NCI-H1048 (cell line): ENCODE measurements at regions not wholly inside any gene's neighbourhood (a gene's known extent, or its start where the extent isn't known, plus 50 kb on each side); places are given as distances from the start of the nearest gene placed in this dataset.

Experiments
- DNase-seq: peaks from one replicate; lab custom pipeline; 2025; lab: John Stamatoyannopoulos, UW

DNA sequence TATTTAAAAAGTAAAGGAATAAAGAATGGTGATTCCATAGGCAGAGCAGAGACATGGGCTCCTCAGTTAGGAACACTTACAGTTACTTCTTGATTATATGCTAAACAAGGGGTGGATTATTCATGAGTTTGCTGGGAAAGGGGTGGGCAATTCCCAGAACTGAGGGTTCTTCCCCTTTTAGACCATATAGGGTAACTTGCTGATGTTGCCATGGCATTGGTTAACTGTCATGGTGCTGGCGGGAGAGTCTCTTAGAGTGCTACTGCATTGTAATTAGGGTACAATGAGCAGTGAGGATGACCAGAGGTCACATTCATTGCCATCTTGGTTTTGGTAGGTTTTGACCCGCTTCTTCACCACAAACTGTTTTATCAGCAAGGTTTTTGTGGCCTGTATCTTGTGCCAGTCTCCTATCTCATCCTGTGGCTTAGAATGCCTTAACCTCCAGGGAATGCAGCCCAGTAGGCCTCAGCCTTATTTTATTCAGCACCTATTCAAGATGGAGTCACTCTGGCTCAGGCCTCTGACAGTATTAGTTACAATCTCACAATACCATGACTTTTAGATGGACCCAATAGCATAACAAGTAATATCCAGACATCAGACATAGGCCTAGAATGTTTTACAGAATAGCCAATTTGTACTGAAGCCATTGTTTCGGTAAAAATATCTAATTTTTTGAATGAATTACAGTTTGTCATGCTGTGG, 106.8 kb downstream of the ZBTB18 start:
- no peak for DNase-seq

DNA sequence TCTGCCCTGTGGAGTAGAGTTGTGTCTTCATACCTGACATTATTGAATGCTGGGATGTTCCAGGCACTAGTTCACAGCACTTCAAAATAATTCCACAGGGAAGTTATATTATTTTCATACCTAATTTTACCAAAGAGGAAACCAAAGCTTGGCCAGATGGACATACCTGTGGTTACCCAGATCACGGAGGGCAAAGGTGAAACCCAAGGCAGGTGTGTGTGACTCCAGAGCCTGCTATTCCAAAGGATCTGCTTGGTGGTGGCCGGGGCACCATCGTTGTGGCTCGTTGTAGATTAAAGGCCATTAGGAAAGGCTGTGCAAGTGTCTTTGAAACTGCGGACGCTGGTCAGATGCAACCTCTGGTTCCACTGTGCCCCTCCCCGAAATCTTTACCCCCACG, 108.6 kb downstream of the ZBTB18 start:
- DNase-seq: no peak

DNA sequence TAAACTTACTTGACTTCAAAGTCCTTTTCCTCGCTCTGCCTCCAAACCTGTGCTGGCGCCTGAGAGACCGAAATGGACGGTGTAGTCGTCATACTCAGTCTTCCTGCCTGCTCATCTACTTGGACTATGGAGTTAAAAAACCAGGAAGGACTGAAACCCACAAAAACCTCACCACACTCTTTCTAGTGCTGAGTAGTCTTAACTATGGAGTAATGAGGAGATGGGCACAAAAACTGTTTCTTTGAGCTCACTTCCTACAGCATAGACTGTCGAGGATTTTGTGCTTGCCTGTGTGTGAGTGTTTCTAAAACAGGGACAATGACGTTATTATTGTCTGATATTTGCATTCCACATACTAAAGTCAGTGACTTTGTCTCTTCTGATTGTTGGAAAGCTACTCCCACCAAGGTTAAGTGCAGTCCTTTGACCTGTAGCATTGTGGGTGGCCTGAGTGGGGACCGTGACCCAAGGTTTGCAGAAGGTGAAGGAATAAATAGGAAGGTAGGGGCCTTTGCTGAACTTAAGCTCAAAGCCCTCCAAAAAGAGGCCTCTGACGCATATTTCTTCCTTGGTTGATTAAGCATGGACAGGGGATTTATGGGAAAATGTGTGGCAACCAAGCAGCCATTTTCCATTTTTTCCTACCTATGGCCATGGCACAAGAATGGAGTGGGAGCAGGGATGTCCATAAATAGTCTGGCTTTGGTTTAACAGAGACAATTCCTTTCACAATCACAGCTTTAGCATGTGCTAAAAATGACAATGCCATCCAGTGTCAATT, 109.6 kb downstream of the ZBTB18 start:
- DNase-seq: no peak

DNA sequence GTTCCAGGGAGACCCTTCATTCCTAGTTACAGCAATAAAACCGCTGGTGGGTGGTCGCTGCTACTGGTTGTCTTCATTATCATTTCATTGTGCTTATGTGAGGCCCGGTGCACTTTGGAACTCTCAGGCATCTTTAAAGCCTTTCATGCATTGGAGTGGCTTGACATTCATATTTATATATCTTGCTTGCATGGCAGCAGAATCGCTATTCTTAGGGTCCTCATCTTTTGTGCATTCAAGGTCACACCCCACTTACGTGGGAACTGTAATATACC, 110.1 kb downstream of the ZBTB18 start:
- DNase-seq: no peak

DNA sequence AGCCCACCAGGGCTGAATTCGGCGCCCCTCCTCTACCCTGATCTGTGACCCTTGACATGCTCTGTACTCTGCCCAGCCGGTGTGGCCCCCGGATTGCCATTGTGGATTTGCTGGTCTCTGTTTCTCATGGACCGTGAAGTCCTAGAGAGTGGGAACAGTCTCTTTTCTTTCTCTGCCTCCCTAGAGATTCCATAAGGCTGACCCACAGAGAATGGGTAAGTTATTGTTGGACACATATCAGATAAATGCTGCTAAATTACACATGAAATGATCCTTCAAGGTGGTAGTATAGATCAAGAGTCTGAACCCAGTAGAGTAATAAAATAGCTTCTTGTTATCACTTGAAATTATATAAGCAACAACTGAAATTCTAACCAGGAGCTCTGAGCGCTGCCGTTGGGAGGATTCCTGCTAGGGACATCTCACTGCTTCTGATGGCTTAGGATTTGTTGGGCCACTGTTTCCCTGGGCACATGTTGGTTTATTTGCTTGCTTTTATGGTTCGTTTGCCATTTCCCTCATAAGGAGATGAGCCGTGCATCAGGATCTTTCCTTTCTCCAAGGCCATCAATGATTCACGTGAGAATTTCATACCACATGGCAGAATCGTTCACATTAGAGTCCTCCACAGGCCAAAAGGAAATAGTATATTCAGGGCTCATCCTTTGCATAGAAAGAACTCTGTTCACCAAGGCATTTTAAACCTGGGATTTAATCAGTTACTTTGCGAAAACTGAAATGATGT, 111.9 kb downstream of the ZBTB18 start:
- no peak for DNase-seq

DNA sequence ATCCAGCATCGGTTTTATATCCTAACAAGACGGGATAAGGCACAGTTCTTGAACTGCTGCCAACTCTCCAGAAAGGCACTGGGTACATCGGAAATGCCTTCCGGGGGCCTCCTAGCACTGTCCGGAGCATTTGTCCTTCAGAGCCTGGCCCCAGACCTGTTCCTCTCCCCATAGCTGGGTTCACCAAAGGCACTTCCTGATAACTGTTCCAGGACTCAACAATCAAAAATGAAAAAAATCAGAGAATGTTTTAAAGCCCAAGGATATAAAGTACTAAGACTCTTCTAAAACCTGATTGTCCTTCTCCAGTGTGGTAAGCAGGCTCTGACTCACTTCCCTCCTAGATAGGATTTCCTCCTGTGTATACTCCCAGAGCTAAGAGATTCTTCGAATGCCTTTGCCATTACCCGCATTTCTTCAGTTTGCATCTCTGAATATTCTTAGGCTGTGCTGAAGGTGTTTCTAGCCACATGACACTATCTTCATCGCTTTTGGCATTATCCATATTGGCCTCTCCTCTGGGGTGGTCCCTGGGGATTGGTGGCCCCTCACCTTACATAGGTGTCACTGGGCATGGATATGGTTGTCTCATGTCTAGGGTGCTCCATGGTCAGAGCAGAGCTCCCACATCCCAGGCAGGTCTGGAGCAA, 112.9 kb downstream of the ZBTB18 start:
- no peak for DNase-seq

DNA sequence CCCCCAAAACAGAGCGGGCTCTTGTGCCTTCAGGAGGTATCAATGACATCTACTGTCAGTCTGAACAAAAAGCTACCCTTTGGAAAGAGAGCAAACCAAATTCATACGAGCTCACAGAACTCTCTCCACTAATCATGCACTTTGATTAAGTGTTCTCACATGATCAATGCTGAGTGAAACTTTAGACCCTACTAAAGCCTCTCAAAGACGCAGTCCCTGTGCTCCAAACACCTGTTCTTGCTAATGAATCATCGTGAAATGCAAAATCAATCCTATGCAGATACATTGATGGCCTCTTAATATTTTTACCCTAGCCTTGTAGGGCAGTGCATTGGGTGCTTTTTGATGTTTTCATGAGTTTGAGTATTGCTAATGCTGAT, 113.4 kb downstream of the ZBTB18 start:
- DNase-seq: no peak

DNA sequence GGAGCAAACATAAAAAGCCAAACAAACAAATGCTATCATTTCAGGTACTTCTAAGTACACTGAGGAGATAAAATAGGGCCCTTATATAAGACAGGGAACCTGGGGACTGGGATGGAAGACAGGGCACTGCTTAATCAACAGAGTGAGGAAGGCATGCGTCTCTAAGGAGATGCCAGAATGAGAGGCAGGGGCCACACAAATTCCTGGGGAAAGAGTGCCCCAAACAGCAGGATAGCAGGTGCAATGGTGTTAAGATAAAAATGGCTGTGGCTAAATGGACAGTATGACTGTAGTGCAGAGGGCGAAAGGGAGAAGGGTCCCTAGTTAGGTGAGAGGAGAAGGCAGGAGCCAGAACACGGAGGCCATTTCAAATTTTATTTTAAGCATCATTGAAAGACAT, 113.9 kb downstream of the ZBTB18 start:
- no peak for DNase-seq

DNA sequence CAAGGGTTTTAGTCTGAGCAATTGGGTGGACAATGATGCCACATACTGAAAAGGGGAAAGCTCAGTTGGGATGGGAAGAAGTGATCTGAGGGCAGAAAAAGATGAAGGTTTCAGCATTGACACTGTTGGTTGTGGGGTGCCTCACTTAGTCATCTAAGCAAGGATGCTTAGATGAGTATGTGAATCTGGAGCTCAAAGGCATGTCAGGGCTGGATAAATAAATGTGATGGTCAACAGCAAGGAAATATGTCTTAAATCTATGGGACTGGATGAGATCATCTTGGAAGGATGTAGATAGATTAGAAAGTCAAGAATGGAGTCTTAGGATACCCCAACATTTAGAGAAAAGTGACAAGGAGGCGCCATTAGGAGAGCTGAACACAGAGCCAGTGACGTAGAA, 114.6 kb downstream of the ZBTB18 start:
- DNase-seq: no peak

DNA sequence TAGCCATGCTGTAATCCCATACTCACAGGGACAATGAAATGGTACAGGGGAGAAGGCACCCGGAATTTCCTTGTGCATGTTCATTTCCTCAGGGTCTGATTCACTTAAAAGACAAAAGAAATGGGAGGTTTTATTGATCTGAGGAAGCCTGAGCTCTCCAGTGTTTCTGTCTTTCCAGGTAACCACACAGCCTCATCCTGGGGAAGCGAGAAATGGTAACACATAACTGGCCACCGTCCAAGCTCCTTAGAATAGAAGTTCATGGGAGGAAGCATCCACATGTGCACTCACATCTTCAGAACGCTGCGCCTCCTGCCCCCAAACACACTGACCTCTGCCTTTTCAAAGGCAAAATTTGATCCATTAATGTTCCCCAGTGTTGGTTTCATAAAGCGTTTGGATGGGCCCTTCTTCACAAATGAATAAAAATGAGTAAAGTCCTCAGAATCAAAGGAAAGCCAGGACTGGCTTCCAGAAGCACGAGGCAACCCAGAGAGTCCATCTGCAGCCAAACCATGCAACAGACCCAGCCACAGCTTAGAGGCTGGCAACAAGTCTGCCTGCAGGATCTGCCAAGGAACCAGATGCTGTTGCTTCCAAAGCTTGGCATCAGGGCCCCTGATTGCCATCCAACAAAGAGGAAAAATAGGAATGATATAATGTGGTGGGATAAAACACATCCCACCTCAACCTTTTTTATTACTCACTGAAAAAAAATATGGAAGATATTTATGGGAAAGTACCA, 120.3 kb downstream of the ZBTB18 start:
- DNase-seq: no peak

DNA sequence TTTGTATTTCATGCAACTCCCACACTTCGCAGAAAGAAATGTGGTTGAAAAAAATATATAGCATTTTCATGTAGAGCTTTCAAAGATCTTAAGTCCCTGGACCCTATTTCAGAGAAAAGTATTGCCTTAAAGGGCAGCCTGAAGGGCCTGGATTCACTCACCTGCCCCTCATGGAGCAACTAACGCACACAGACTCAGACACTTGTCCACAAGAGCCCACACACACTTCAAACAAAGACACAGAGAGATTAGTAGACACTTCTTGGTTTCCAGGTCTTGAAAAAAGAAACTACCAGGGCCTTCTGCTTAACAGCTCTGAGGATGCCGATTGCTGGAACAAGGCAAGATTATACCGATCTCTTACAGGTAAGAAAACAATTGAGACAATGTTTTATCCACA, 122.2 kb downstream of the ZBTB18 start:
- no peak for DNase-seq

DNA sequence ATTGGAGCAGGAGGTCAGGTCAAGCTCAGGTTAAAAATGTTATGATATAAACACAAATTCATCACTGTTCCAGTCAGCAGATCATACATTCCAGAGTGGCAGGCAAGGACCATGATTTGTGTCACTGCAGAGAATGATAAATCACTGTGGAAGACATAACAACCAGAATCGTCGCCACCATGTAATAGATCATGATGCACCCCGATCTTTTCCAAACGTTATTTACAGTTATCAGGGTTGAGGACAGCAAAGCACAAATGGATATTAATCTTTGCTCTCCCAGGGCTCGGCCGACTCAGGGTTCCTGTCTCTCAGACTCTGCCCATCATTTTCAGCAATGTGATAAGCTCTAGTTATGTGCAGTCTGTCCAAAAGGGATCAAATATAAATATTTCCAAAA, 122.7 kb downstream of the ZBTB18 start:
- DNase-seq: no peak

DNA sequence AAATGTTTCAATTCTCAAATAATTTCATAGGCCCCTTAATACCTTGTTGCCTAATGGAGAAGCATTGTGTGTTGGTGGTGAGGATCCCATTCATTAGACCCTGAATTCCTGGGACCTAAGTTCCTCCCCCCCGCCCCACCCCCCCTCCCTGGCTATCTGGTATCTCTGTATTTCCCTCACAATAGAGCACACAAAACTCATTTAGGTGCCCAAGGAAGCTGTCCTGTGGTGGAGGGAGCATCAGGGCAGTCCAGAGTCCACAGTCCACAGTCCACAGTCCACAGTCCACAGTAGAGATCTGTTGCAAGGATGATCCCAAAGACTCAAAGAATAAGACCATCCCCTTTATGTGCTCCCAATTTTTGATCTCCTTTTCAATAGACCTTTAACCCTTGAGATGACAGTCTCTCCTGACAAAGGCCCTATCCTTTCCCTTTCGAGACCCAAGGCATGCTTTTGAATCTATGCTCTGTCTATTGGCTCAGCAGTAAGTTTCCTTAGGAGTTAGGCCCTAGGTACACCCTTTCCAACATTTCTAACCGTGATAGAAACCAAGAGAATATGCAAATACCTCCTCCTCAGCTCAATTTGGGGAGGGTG, 123.9 kb downstream of the ZBTB18 start:
- DNase-seq: no peak

DNA sequence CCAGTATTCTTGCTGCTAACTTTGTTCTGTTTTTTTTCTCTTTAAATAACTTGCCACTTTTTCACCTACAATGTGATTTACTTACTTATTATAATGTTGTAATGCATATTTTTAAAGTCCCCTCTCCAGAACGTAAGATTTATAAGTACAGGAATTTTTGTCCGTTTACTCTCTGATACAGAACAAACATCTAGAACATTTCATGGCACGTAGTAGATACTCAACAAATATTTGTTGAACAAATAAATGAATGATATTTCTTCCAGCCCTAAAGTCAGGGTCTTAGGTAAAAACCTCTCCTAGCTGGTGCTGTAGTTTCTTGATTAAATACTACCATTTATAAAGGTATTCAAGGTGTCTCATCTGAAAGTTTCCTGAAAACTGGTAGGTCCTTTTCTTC, 125.1 kb downstream of the ZBTB18 start:
- no peak for DNase-seq

DNA sequence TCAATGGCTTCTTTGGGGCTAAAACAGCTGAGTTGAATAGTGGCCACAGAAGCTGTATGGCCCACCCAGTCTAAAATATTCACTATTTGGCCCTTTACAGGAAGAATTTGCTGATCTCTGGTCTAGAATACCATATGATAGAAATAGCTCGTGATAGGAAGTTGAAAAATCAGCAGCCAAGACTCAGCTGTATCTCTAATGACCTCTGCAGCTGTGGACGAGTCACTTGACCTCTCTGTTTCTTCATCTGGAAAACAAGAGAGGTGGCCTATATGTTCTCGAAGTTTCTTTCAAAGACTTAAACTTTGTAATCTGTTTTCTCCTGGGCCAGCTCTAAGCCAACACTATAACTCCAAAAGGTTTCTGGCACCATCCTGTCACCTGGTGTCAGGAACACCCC, 129.2 kb downstream of the ZBTB18 start:
- DNase-seq: no peak

DNA sequence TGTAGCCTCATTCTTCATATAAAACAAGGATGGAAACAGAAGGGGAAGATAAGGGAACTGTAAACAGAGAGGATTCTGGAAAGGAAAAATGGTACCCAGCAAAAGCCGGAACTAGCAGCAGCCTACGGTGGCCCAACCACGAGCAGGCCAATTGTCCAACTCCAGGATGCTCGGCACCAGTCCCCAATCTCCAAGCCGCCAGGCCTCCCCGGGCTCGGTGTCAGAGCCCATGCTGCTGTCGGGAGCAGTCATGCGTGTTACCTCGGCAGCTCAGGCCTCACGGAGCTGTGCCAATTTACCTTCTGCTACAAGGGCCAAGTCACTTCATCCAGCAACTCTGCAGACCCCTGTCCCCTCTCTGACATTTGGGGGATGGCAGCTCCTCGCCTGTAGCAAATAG, 130.8 kb downstream of the ZBTB18 start:
- no peak for DNase-seq

DNA sequence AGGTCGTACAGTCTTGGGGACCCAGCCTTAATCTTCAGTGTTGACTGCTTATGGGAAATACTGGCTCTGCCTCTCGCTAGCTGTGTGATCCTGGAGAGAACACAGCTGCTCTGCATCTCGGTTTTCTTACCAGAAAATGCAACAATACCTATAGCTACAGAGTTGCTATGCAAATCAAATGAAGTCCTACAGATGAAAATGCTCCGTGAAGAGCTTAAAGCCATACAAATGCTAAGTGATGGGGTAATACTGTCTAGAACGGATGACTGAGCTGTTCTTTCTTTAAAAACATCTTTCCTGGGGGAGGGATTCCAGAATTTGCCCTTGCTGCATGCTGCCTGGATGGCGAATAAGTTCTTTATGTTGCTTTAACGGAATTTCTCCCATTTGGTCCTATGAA, 132.0 kb downstream of the ZBTB18 start:
- no peak for DNase-seq

DNA sequence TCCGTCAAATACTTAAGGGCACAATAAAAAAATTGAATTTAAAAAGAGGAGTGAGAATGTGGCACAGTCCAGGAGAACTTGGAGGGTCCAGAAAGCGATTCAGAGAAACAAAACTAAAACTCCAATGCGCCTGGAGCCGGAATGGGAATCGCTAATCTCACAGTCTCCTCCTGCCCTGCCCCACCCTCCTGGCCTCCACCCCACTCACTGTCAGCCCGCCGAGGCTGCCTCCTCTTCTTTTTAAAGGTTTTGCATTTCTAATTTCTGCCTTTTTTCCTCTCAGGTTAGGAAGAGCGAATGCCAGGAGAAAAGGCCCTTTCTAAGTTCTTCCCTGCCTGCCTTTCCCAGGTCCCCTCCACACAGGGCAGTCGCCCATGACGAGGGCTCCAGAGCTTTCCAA, 135.3 kb downstream of the ZBTB18 start:
- DNase-seq: no peak

DNA sequence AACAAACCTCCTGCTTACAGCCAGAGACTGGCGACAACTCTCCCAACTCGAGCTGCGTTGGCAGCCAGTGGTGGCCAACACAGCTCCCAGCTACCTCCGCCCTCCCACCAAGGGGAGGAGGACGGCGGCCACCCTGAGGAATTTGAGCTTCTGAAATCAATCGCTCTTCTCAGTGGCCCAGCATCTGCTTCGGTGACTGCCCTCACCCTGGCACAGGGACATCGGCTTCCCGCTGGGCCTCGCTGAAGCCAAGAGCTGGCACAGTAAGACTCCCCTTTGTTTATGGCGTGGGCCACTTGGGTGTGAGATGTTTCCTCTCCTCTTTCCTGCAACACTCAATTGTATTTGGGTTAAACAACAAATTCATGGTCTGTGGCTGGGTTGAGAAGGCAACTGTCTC, 136.2 kb downstream of the ZBTB18 start:
- no peak for DNase-seq

DNA sequence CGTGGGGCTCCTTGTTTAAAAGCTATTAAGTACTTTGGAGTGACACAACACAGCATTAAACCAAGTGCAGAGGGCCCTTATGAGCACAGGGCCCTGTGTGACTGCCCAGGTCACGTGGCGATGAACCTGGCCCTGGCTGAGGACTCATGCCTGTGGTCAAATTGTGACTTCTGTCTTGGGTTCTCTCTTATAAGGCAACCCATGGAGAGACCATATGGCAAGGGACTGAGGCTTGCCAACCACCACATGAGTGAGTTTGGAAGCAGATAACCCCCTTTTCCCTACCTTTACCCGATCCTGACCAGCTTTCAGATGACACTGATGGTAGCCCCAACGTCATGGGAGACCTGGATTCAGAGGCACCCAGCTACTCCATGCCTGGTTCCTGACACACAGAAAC, 140.5 kb downstream of the ZBTB18 start:
- DNase-seq: no peak

DNA sequence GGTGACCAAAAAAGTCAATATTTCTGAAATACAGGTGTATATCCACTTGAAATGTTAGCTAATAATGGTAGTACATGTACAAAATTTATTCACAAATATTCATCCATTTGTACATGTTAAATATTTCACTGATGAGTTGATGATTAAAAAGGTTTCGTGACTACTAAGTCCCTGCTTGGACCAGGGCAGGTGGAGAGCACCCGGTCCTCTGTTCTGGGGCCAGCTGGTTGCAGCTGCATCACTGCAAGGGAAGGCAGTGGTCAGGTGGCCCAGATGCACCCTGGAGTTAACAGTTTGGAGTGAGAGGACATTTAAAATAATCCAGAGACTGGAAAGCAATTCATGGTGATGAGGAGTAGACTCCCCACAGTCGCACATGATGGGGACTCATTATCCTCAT, 141.2 kb downstream of the ZBTB18 start:
- DNase-seq: no peak
